ENCODE measurements at regions not wholly inside any gene's neighbourhood (a gene's known extent, or its start where the extent isn't known, plus 50 kb on each side); places are given as distances from the start of the nearest gene placed in this dataset.
"Not testable (repeated sequence)": the region's sequence is repeated elsewhere in the genome, so short reads cannot be mapped to it uniquely, and the experiment has no call there.

- no peak overlapping the region for H3K27ac ChIP-seq
- no peak for TF ChIP-seq CTCF (IDR thresholded peaks at IDR 0.05)
- no peak for DNase-seq (ENCODE audit: low spot score)
- no peak overlapping the region for H3K4me3 ChIP-seq
Observed at GRCh38 chrX:34294665-34295064, 162.6 kb upstream of the FAM47A start.

- Histone ChIP-seq H3K27ac (no peak overlapping the region), H3K4me3 (no peak overlapping the region)
- TF ChIP-seq CTCF (IDR thresholded peaks at IDR 0.05), result no peak
- DNase-seq (ENCODE audit: low spot score), result no peak
Observed at GRCh38 chrX:34288782-34289181, 156.7 kb upstream of the FAM47A start.

- Histone ChIP-seq H3K4me3 (no peak overlapping the region), H3K27ac (no peak overlapping the region)
- no peak for TF ChIP-seq CTCF (IDR thresholded peaks at IDR 0.05)
- no peak for DNase-seq (ENCODE audit: low spot score)
Observed at GRCh38 chrX:34279866-34280560, 147.9 kb upstream of the FAM47A start.

- TF ChIP-seq CTCF (IDR thresholded peaks at IDR 0.05), result no peak
- no peak for DNase-seq (ENCODE audit: low spot score)
Observed at GRCh38 chrX:34275699-34276098, 143.6 kb upstream of the FAM47A start.

GRCh38 chrX:34270434-34270833, 138.3 kb upstream of the FAM47A start:
- no peak overlapping the region for H3K4me3 ChIP-seq
- TF ChIP-seq CTCF (IDR thresholded peaks at IDR 0.05), result no peak
- no peak overlapping the region for H3K27ac ChIP-seq
- DNase-seq (ENCODE audit: low spot score), result no peak

More at GRCh38 chrX:34275699-34276098, 143.6 kb upstream of the FAM47A start:
- no peak overlapping the region for H3K4me3 ChIP-seq
- H3K27ac ChIP-seq, result no peak overlapping the region

GRCh38 chrX:34238896-34239295, 106.8 kb upstream of the FAM47A start:
- H3K27ac ChIP-seq, result no peak overlapping the region
- DNase-seq (ENCODE audit: low spot score), result no peak
- H3K4me3 ChIP-seq, result no peak overlapping the region
- no peak for TF ChIP-seq CTCF (IDR thresholded peaks at IDR 0.05)

GRCh38 chrX:34230156-34230555, 98.0 kb upstream of the FAM47A start:
- not testable (repeated sequence) for H3K4me3 ChIP-seq; H3K27ac ChIP-seq; DNase-seq (ENCODE audit: low spot score)

Data from coronary artery (tissue), 2 donors.